ENCODE measurements at regions not wholly inside any gene's neighbourhood (a gene's known extent, or its start where the extent isn't known, plus 50 kb on each side); places are given as distances from the start of the nearest gene placed in this dataset.

DNA sequence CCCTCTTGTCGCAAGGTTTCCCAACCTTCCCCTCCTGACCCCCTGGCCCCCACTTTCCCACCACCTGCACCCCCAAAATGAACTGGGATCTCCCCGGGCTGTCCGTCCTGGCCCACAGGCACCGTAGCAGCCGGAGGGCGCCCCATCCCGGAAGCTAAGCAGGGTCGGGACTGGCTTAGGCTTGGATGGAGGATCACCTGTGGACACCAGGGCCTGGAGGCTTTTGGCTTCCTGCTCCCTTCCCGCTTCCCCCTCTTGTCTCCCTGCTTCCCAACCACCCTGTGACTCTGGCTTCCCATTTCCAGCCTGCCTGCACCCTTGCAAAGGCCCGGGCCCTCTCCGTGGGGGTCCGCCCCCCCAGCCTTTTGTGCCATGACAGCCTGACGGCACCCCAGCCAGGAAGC lies 2291.3 kb downstream of the TP53TG3F start:
- TF ChIP-seq POLR2A (IDR thresholded peaks at IDR 0.05) (no peak), CTCF (IDR thresholded peaks at IDR 0.05) (no peak)

Measured in adrenal gland (tissue), 5 donors.